Activated naive CD4-positive, alpha-beta T cell treated with anti-CD3 and anti-CD28 coated beads, Interleukin-2, amount 10 ng/mL, durations not matched to agents 7 days and 5 days (primary cell): ENCODE measurements at regions not wholly inside any gene's neighbourhood (a gene's known extent, or its start where the extent isn't known, plus 50 kb on each side); places are given as distances from the start of the nearest gene placed in this dataset.

Experiments
- CTCF ChIA-PET: fragments of 350-600 bp; sonication (Branson Sonifier 250); formaldehyde crosslinking; loops from one replicate; lab custom pipeline; 2021; ENCODE audit warnings: antibody characterized with exemption; lab: Charles Lee
- DNase-seq: peaks from one replicate; pipeline ENCODE4 v3.0.0-alpha.2; 2020
- H3K27ac Mint-ChIP-seq: one replicate; pipeline ENCODE4 v1.8.0; 2021; ENCODE audit warnings: mild to moderate bottlenecking, moderate library complexity, mixed read lengths
- H3K27me3 Mint-ChIP-seq: one replicate; pipeline ENCODE4 v1.8.0; 2021; ENCODE audit warnings: mild to moderate bottlenecking, mixed read lengths
- H3K36me3 Mint-ChIP-seq: one replicate; pipeline ENCODE4 v1.8.0; 2021; ENCODE audit warnings: mixed read lengths
- H3K4me1 Mint-ChIP-seq: one replicate; pipeline ENCODE4 v1.8.0; 2021; ENCODE audit warnings: mixed read lengths
- H3K4me3 Mint-ChIP-seq: one replicate; pipeline ENCODE4 v1.8.0; 2021; ENCODE audit warnings: mild to moderate bottlenecking, moderate library complexity, mixed read lengths
- H3K9me3 Mint-ChIP-seq: one replicate; pipeline ENCODE4 v1.8.0; 2021; ENCODE audit warnings: mixed read lengths

- H3K27me3 Mint-ChIP-seq = no peaks in the 10 kb centered on the region
- no peak overlapping the region for H3K27ac Mint-ChIP-seq
- no peak overlapping the region for H3K4me3 Mint-ChIP-seq
- no peaks in the 10 kb centered on the region for H3K4me1 Mint-ChIP-seq
- H3K36me3 Mint-ChIP-seq = no peaks in the 10 kb centered on the region
- DNase-seq = no peak
- CTCF ChIA-PET = interaction anchor here (0.7 kb wide), 1 partner anchor 1476 kb away, joined by 3 read pairs; no protein-coding TSS in a partner anchor
- H3K9me3 Mint-ChIP-seq = no peaks in the 10 kb centered on the region
Observed at GRCh38 chr2:2851806-2852777, 521.0 kb upstream of the MYT1L start.

GRCh38 chr2:2851316-2851715 lies 520.2 kb upstream of the MYT1L start:
- Mint-ChIP-seq H3K27ac (no peak overlapping the region), H3K36me3 (no peaks in the 10 kb centered on the region), H3K4me1 (no peaks in the 10 kb centered on the region), H3K27me3 (no peaks in the 10 kb centered on the region), H3K4me3 (no peak overlapping the region), H3K9me3 (no peaks in the 10 kb centered on the region)
- DNase-seq = no peak
- CTCF ChIA-PET = no interaction called here

- DNase-seq = no peak
- no peaks in the 10 kb centered on the region for H3K27me3 Mint-ChIP-seq
Observed at GRCh38 chr2:2850859-2851258, 519.8 kb upstream of the MYT1L start.

GRCh38 chr2:2850218-2850755 lies 519.2 kb upstream of the MYT1L start:
- DNase-seq = no peak
- no peaks in the 10 kb centered on the region for H3K4me1 Mint-ChIP-seq
- no peaks in the 10 kb centered on the region for H3K9me3 Mint-ChIP-seq
- no peak overlapping the region for H3K4me3 Mint-ChIP-seq
- H3K36me3 Mint-ChIP-seq = no peaks in the 10 kb centered on the region
- CTCF ChIA-PET = no interaction called here
- no peaks in the 10 kb centered on the region for H3K27me3 Mint-ChIP-seq
- H3K27ac Mint-ChIP-seq = no peak overlapping the region

More at GRCh38 chr2:2850859-2851258, 519.8 kb upstream of the MYT1L start:
- Mint-ChIP-seq H3K4me3 (no peak overlapping the region), H3K36me3 (no peaks in the 10 kb centered on the region), H3K27ac (no peak overlapping the region), H3K9me3 (no peaks in the 10 kb centered on the region), H3K4me1 (no peaks in the 10 kb centered on the region)
- CTCF ChIA-PET = no interaction called here

- no peaks in the 10 kb centered on the region for H3K4me1 Mint-ChIP-seq
- H3K4me3 Mint-ChIP-seq = no peak overlapping the region
- H3K27me3 Mint-ChIP-seq = no peaks in the 10 kb centered on the region
- CTCF ChIA-PET = no interaction called here
- H3K36me3 Mint-ChIP-seq = no peaks in the 10 kb centered on the region
- DNase-seq = no peak
- no peak overlapping the region for H3K27ac Mint-ChIP-seq
- H3K9me3 Mint-ChIP-seq = no peaks in the 10 kb centered on the region
Observed at GRCh38 chr2:2849464-2850217, 518.6 kb upstream of the MYT1L start.

GRCh38 chr2:2848621-2849333 lies 517.7 kb upstream of the MYT1L start:
- Mint-ChIP-seq H3K27me3 (no peaks in the 10 kb centered on the region), H3K9me3 (no peaks in the 10 kb centered on the region), H3K4me1 (no peaks in the 10 kb centered on the region), H3K4me3 (no peak overlapping the region), H3K27ac (no peak overlapping the region), H3K36me3 (no peaks in the 10 kb centered on the region)
- no peak for DNase-seq
- CTCF ChIA-PET = no interaction called here

GRCh38 chr2:2848198-2848597 lies 517.1 kb upstream of the MYT1L start:
- Mint-ChIP-seq H3K4me3 (no peak overlapping the region), H3K27me3 (no peaks in the 10 kb centered on the region), H3K36me3 (no peaks in the 10 kb centered on the region), H3K27ac (no peak overlapping the region), H3K9me3 (no peaks in the 10 kb centered on the region), H3K4me1 (no peaks in the 10 kb centered on the region)
- CTCF ChIA-PET = no interaction called here
- no peak for DNase-seq

GRCh38 chr2:2847209-2847676 lies 516.2 kb upstream of the MYT1L start:
- no peaks in the 10 kb centered on the region for H3K27me3 Mint-ChIP-seq
- H3K4me1 Mint-ChIP-seq = no peaks in the 10 kb centered on the region
- no peak for DNase-seq
- no peaks in the 10 kb centered on the region for H3K36me3 Mint-ChIP-seq
- no peak overlapping the region for H3K27ac Mint-ChIP-seq
- no peaks in the 10 kb centered on the region for H3K9me3 Mint-ChIP-seq
- no peak overlapping the region for H3K4me3 Mint-ChIP-seq
- CTCF ChIA-PET = no interaction called here

- Mint-ChIP-seq H3K27ac (no peak overlapping the region), H3K9me3 (no peaks in the 10 kb centered on the region), H3K36me3 (no peaks in the 10 kb centered on the region), H3K27me3 (no peaks in the 10 kb centered on the region), H3K4me3 (no peak overlapping the region), H3K4me1 (no peaks in the 10 kb centered on the region)
- no peak for DNase-seq
- CTCF ChIA-PET = no interaction called here
Observed at GRCh38 chr2:2846332-2847208, 515.5 kb upstream of the MYT1L start.

GRCh38 chr2:2845806-2846315 lies 514.8 kb upstream of the MYT1L start:
- Mint-ChIP-seq H3K4me3 (no peak overlapping the region), H3K9me3 (no peaks in the 10 kb centered on the region), H3K36me3 (no peaks in the 10 kb centered on the region), H3K27ac (no peak overlapping the region), H3K27me3 (no peaks in the 10 kb centered on the region), H3K4me1 (no peaks in the 10 kb centered on the region)
- CTCF ChIA-PET = no interaction called here
- DNase-seq = no peak

GRCh38 chr2:2845267-2845666 lies 514.2 kb upstream of the MYT1L start:
- no peaks in the 10 kb centered on the region for H3K9me3 Mint-ChIP-seq
- H3K4me3 Mint-ChIP-seq = no peak overlapping the region
- no peaks in the 10 kb centered on the region for H3K4me1 Mint-ChIP-seq
- no peak for DNase-seq
- H3K36me3 Mint-ChIP-seq = no peaks in the 10 kb centered on the region
- CTCF ChIA-PET = no interaction called here
- no peak overlapping the region for H3K27ac Mint-ChIP-seq
- no peaks in the 10 kb centered on the region for H3K27me3 Mint-ChIP-seq

- Mint-ChIP-seq H3K27me3 (no peaks in the 10 kb centered on the region), H3K9me3 (no peaks in the 10 kb centered on the region), H3K4me1 (no peaks in the 10 kb centered on the region), H3K36me3 (no peaks in the 10 kb centered on the region), H3K4me3 (no peak overlapping the region), H3K27ac (no peak overlapping the region)
- DNase-seq = no peak
- CTCF ChIA-PET = no interaction called here
Observed at GRCh38 chr2:2843969-2844548, 513.0 kb upstream of the MYT1L start.

GRCh38 chr2:2842466-2842865 lies 511.4 kb upstream of the MYT1L start:
- H3K27ac Mint-ChIP-seq = no peak overlapping the region
- CTCF ChIA-PET = no interaction called here
- H3K4me1 Mint-ChIP-seq = no peaks in the 10 kb centered on the region
- no peaks in the 10 kb centered on the region for H3K9me3 Mint-ChIP-seq
- H3K36me3 Mint-ChIP-seq = no peaks in the 10 kb centered on the region
- no peak for DNase-seq
- H3K27me3 Mint-ChIP-seq = no peaks in the 10 kb centered on the region
- H3K4me3 Mint-ChIP-seq = no peak overlapping the region
